ENCODE measurements at regions not wholly inside any gene's neighbourhood (a gene's known extent, or its start where the extent isn't known, plus 50 kb on each side); places are given as distances from the start of the nearest gene placed in this dataset.
"Not testable (repeated sequence)": the region's sequence is repeated elsewhere in the genome, so short reads cannot be mapped to it uniquely, and the experiment has no call there.

GRCh38 chr11:97000481-97000880 lies 610.7 kb downstream of the JRKL start:
- intact Hi-C loops (cut with DNase I) = no loop called here
- Histone ChIP-seq H3K27ac (no peak overlapping the region), H3K4me3 (no peak overlapping the region), H3K9me3 (no peaks in the 10 kb centered on the region), H3K4me1 (no peaks in the 10 kb centered on the region), H3K36me3 (no peaks in the 10 kb centered on the region), H3K27me3 (ENCODE audit: low read depth) (no peaks in the 10 kb centered on the region)
- no peak for DNase-seq
- TF ChIP-seq, protein P1, sequence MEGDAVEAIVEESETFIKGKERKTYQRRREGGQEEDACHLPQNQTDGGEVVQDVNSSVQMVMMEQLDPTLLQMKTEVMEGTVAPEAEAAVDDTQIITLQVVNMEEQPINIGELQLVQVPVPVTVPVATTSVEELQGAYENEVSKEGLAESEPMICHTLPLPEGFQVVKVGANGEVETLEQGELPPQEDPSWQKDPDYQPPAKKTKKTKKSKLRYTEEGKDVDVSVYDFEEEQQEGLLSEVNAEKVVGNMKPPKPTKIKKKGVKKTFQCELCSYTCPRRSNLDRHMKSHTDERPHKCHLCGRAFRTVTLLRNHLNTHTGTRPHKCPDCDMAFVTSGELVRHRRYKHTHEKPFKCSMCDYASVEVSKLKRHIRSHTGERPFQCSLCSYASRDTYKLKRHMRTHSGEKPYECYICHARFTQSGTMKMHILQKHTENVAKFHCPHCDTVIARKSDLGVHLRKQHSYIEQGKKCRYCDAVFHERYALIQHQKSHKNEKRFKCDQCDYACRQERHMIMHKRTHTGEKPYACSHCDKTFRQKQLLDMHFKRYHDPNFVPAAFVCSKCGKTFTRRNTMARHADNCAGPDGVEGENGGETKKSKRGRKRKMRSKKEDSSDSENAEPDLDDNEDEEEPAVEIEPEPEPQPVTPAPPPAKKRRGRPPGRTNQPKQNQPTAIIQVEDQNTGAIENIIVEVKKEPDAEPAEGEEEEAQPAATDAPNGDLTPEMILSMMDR (IDR thresholded peaks at IDR 0.05) = no peak
- ATAC-seq = no peak

- intact Hi-C loops (cut with DNase I) = no loop called here
- Histone ChIP-seq H3K9me3 (no peaks in the 10 kb centered on the region), H3K27ac (no peak overlapping the region), H3K4me1 (no peaks in the 10 kb centered on the region), H3K36me3 (no peaks in the 10 kb centered on the region), H3K27me3 (ENCODE audit: low read depth) (no peaks in the 10 kb centered on the region), H3K4me3 (no peak overlapping the region)
- ATAC-seq = no peak
- TF ChIP-seq, protein P1 (IDR thresholded peaks at IDR 0.05) = no peak
- no peak for DNase-seq
Measured at GRCh38 chr11:97007283-97007682, 617.5 kb downstream of the JRKL start.

- Histone ChIP-seq H3K9me3 (no peaks in the 10 kb centered on the region), H3K27ac (no peak overlapping the region), H3K4me3 (no peak overlapping the region), H3K4me1 (no peaks in the 10 kb centered on the region), H3K36me3 (no peaks in the 10 kb centered on the region), H3K27me3 (ENCODE audit: low read depth) (no peaks in the 10 kb centered on the region)
- TF ChIP-seq, protein P1 (IDR thresholded peaks at IDR 0.05) = no peak
- DNase-seq (no peak), ATAC-seq (no peak)
- intact Hi-C loops (cut with DNase I) = no loop called here
Measured at GRCh38 chr11:97009613-97010012, 619.8 kb downstream of the JRKL start.

DNA sequence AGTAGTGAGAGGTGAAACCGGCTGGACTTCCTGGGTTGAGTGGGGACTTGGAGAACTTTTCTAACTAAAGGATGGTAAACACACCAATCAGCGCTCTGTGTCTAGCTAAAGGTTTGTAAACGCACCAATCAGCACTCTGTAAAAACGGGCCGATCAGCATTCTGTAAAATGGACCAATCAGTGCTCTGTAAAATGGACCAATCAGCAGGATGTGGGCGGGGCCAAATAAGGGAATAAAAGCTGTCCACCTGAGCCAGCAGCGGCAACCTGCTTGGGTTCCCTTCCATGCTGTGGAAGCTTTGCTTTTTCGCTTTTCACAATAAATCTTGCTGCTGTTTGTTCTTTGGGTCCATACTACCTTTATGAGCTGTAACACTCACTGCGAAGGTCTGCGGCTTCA lies 621.2 kb downstream of the JRKL start:
- H3K27me3 ChIP-seq (ENCODE audit: low read depth); H3K9me3 ChIP-seq; H3K4me3 ChIP-seq; H3K27ac ChIP-seq; H3K36me3 ChIP-seq; H3K4me1 ChIP-seq; ATAC-seq; DNase-seq; intact Hi-C loops (cut with DNase I): not testable (repeated sequence)

DNA sequence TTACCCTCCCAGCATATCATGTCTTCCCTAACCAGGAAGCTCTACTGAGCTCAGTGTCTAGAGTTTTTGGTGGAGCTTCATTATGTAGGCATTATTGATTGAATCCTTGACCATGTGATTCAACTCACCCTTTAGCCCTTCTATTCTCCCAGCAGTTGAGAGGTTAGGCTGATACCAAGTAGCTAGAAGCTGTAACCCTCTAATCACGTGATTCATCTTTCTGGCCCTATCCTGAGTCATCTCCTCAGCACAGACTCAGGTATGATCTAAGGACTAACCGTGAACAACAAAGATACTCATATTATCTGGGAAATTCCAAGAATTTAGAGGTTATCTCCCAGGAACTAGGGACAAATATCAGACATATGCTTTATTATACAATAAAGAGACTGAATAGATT lies 625.5 kb downstream of the JRKL start:
- intact Hi-C loops (cut with DNase I) = no loop called here
- TF ChIP-seq, protein P1 (IDR thresholded peaks at IDR 0.05) = no peak
- Histone ChIP-seq H3K36me3 (no peaks in the 10 kb centered on the region), H3K27me3 (ENCODE audit: low read depth) (no peaks in the 10 kb centered on the region), H3K4me3 (no peak overlapping the region), H3K27ac (no peak overlapping the region), H3K4me1 (no peaks in the 10 kb centered on the region), H3K9me3 (no peaks in the 10 kb centered on the region)
- ATAC-seq (no peak), DNase-seq (no peak)

GRCh38 chr11:97019305-97019704 lies 629.5 kb downstream of the JRKL start:
- H3K27ac ChIP-seq = no peak overlapping the region
- H3K9me3 ChIP-seq = no peaks in the 10 kb centered on the region
- DNase-seq (no peak), ATAC-seq (no peak)
- TF ChIP-seq, protein P1 (IDR thresholded peaks at IDR 0.05) = no peak
- H3K4me3 ChIP-seq = no peak overlapping the region
- no peaks in the 10 kb centered on the region for H3K36me3 ChIP-seq
- H3K4me1 ChIP-seq = no peaks in the 10 kb centered on the region
- intact Hi-C loops (cut with DNase I) = no loop called here
- no peaks in the 10 kb centered on the region for H3K27me3 ChIP-seq (ENCODE audit: low read depth)
